ENCODE measurements at regions not wholly inside any gene's neighbourhood (a gene's known extent, or its start where the extent isn't known, plus 50 kb on each side); places are given as distances from the start of the nearest gene placed in this dataset.

DNA sequence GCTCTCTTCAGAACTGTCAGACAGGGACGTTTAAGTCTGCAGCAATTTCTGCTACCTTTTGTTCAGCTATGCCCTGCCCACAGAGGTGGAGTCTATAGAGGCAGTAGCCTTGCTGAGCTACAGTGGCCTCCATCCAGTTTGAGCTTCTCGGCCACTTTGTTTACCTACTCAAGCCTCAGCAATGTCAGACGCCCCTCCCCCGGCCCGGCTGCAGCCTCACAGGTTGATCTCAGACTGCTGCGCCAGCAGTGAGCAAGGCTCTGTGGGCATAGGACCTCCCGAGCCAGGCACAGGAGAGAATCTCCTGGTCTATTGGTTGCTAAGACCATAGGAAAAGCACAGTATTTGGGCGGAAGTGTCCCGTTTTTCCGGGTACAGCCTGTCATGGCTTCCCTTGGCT lies 89.9 kb upstream of the PDC start:
- no peak for DNase-seq

DNA sequence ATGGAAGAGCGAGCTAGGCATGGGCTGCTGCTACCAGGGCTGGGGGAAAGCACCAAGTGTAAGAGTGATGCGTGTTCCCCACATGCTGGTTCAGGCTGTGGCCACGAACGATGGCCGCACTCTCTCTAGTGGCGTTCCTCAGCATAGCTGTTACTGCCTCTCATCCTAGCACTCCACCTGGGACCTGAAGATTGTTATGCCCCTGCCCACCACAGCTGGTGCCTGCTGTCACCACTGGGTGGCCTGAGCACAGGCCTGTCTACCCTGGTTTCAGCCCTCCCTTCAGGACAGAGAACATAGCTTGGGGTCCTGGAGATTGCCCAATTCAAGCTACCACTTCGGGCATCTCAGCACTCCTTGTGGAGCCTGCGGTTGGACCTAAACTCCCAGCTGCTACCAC lies 80.1 kb upstream of the PDC start:
- no peak for DNase-seq

DNA sequence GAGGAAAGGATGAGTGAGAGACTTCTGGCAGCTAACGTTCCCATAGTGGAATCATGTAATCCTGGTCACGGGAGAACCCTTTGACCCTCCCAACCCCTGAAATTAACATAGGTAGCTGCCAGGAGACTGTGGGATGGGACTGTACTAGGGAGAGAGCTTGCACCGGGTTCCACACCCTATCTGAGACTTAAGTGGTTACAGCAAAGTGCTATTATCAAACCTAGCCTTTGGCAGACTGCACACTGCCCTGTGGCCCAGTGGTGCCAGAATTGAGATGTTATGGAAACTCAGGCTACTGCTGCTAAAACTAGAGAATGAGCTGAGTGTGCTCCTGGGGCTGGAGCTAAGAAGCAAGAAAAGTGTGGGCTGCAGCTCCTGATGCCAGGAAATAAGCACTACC lies 79.6 kb upstream of the PDC start:
- DNase-seq: no peak

DNA sequence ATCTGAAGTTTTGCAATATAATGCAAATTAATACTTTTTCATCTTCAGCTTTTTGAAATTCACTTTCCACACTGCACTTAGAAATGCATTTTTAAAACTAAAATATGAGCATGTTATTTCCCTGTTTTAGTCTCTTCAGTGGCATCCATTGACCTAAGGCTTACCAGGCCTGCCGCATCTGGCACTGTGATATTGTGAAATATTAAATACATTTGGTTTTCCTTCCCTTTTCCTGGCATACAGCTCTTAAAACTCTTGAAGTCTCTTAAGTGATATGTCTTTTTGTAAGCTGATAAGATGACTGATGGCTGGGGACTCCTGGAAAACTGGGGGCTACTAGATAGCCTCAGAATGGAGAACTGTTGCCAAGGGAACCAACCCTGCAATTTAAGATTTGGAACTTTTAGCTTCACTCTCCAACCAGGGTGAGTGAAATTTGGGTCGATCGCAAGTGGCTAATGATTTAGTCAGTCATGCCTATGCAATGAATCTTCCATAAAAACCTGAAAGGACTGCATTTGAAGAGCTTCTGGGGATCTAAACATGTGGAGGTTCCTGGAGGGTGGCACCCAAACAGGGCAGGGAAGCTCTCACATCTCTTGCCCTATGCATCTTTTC lies 75.5 kb upstream of the PDC start:
- no peak for DNase-seq

DNA sequence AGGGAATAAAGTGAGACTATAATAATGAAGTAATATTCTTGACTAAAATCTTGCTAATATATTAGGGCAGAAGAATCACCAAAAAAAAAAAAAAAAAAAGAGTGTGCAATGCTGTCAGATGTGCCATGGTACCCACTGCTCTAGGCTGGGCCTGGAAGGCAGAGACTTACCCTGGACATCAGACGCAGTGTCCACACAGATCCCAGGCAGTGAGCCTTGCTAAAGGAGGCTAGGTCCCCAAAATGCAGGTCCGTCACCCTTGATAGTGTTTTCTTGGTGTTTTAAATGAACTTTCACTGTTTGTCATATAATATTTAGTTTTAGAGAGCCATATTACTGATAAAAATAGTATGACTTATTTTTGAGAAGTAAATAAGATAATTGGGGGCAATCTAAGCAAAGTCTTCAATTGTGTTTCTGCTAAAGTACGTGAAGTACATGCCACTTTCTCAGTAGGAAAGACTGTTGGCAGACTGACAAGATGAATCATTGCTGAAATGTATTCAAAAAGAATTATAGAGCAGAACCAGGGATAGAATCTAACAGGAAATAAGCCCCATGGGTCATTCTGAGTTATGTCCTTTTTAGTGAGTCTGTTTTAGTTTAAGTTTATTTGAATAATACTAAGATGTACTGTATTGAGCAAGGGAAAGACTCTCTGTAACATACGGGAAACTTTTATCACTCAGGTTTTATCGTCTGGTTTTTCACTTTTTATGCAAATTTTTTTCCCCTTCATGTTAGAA lies 74.6 kb upstream of the PDC start:
- no peak for DNase-seq

DNA sequence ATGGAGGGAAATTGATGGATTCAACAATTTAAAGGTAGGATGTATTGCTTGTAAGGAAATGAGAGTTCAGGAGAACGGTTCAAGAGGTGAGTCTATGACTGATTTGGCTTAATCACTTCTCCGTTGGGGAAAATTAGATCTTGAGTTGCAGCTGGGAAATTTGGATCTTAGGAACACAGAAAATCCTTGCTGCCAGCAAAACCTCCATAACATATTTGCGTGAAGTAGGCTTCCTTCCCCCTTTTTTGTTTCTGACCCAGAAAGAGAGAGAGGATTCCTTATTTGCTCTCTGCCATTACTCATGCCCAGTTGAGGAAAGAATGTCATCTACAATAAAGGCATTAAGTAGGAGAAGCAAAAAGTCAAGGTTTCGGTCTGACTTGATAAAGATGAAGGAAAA lies 73.5 kb upstream of the PDC start:
- no peak for DNase-seq

DNA sequence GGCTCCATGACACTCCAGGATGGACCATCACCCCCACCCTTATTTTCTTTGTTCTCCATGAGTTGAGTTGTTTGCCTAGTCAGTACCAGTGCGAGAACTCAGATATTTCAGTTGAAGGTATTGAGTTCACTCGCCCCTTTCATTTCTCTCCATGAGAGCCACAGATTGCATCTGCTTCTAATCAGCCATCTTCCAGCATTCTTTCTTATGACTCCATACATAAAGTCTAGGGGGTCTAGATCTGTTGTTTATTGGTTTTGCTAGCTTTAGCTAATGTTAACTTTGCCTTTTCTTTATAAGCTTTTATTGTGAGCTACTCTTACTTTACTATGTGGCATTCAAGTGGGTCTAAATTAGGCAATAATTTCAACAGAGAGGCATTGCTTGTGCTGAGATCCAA lies 71.6 kb upstream of the PDC start:
- DNase-seq: no peak

DNA sequence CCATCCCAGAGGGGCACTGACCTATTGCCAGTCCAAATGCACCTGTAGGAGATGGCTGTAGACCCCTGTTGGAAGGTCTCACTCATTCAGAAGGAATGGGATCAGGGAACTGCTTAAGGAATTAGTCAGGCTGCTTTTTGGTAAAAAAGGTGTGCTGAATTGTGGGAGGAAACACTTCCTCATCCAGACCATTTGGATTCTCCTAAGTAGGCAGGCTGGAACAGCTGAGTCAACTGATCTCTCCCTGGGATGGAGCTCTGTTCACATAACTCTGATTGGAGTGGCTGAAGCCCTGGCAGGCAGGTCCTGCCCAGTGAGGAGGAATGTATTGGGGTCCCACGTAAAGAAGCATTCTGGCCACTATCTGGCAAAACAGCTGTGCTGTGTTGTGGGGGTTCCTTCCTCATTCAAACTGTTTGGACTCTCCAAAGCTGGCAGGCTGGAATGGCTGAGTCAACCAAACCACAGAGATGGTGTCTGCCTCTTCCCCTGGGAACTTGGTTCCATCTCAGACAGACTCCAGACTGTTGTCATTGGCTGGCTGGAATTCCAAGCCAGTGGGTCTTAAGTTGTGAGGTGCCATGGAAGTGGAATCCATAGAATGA lies 70.7 kb upstream of the PDC start:
- no peak for DNase-seq

DNA sequence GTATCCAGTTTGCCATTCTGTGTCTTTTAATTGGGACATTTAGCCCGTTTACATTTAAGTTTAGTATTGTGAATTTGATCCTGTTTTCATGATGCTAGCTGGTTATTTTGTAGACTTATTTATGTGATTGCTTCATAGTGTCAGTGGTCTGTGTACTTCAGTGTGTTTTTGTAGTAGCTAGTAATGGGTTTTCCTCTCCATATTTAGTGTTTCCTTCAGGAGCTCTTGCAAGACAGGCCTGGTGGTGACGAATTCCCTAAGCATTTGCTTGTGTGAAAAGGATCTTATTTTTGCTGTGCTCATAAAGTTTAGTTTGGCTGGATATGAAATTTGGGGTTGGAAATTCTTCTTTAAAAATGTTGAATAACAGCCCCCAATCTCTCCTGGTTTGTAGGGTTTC lies 69.2 kb upstream of the PDC start:
- DNase-seq: no peak

DNA sequence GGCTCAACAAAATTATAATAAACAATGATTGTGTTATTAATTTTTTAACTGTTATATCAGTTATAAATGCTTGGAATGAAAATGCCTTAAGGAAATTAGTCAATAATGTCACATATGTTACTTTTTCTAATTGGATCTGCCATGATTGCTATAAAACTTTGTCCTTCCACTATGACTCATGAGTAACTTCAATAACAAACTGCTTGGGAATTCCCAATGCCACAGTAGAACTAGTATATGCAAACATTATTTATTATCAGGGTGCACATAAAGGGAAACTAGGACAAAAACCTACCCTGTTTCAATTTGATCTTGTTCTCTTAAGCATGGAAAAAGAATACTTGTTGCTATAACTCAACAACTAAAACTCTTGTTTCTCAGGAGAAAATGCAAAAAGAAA lies 59.1 kb upstream of the PDC start:
- no peak for DNase-seq

DNA sequence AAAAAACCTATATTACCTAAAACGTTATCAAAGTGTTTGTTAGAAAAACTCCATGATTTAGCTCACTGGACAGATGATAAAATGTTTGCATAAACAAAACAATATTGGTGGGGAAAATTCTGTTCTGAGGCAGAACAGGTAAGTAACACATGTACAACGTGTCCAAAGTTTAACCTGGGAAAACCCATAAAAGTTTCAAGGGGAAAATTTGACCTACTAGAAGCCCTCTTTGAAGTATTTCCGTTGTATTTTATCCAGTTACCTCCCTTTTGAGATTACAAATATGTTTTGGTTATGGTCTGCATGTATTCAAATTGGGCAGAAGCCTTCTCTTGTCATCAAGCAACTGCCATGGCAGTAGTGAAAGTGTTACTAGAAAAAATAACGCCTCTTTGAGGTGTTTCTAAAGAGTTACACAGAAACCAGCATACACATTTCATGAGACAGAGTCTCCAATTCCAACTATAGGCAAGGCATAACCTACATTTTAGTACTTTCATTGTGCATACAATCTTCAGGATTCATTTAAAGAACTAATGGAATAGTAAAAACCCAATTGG lies 58.0 kb upstream of the PDC start:
- no peak for DNase-seq

DNA sequence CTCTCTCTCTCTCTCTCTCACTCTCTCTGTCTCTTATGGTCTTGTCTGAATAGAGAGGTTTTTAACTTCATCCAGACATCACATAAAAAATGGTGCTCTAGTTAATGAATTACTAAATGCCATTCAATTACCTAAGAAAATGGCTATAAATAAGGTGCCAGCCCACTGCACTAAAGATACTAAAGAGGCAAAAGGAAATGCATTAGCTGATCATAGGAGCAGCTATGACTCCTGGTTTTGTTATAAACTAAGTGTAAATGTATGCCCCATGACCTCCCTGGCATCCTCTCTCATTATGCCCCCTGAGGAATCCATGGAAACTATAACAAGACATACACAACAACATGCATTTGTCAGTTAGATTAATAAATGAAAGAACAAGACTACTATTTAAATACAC lies 57.5 kb upstream of the PDC start:
- no peak for DNase-seq

DNA sequence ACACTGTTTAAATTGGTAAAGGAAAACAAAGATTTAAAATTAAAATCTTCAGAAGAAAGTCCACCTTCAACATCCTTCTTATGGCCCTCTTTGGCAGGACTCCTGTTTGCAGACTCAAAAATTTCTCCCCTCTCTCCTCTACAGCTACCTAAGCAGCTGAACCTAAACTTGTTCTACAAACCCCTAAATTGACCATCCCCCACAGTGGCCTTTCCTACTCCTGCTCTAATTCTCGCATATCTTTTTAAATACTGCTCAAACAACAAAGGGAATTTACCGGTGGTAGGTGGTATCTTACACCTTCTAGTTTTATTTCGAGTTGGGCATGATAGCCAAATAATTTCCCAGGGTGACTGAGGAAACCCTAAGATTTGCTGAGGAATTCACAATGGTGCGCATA lies 53.5 kb upstream of the PDC start:
- no peak for DNase-seq

DNA sequence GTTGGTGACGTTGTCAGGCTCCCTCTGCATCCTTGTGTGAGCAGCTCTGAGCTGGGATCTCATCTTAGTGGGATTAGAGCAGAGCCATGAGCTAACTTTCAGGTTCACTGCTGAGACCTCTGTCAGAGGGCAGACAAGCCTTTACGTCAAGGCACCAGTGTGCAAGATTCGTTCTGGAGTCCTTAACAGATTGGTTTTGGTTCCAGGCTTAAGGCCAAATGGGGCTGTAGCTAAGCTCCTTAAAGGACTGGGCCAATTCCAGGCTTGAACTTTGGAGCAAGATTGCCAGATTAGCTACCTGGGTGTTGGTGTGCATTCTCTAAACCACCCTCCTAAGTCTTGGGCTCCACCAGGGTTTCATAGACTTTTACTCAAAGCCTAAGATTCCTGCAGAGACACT lies 52.6 kb upstream of the PDC start:
- no peak for DNase-seq

DNA sequence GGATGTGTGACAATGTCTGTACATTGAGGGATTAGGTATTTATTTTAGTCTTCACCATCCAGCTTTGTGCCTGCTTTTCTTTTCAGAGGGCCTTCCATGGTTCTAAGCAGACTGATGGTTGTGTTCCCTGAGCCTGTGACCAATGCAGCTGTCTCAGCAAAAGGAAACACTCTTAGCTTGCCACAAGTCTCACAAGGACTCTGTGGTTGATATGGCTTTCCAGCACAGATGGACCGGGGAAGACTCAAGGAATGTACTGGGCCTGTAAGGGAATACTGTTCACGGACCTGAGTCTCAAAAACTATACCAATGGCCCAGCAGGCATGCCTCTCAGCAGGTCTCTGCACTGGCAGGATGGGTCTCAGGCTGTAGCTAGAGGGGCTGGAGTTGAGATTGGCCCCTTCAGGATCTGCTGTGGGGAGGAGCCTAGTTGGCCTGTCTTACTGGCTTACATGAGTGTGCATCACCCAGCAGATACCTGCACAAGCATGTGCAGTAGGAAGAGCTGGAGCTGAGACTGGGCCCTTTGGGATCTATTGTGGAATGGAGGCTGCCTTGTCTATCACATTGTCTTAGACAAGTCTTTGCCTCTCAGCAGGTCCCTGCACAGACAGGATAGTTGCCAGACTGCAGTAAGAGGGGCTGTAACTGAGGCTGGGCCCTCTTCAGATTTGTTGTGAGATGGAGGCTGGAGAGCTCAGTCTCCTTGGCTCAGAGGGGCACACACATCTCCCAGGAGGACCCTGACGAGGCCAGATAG lies 52.0 kb upstream of the PDC start:
- DNase-seq: no peak

DNA sequence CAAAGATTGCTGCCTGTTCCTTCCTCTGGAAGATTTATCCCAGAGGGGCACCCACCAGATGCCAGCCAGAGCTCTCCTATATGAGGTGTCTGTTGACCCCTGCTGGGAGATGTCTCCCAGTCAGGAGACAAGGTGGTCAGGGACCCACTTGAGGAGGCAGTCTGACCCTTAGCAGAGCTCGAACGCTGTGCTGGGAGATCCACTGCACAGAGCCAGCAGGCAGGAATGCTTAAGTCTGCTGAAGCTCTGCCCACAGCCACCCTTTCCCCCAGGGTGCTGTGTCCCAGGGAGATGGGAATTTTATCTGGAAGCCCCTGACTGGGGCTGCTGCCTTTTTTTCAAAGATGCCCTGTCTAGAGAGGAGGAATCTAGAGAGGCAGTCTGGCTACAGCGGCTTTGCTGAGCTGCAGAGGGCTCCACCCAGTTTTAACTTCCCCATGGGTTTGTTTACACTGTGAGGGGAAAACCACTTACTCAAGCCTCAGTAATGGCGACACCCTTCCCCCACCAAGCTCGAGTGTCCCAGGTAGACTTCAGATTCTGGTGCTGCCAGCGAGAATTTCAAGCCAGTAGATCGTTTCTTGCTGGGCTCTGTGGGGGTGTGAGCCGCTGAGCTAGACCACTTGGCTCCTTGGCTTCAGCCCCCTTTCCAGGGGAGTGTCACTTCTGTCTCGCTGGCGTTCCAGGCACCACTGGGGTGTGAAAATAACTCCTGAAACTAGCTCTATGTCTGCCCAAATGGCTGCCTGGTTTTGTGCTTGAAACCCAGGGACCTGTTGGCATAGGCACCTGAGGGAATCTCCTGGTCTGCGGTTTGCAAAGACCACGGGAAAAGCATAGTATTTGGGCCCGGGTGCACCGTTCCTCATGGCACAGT lies 51.1 kb upstream of the PDC start:
- no peak for DNase-seq
